ENCODE measurements at regions not wholly inside any gene's neighbourhood (a gene's known extent, or its start where the extent isn't known, plus 50 kb on each side); places are given as distances from the start of the nearest gene placed in this dataset.

- no peak overlapping the region for H3K27ac ChIP-seq
- no peak overlapping the region for H3K4me3 ChIP-seq
Observed at GRCh38 chr2:45130736-45131135, 121.5 kb upstream of the SIX2 start.

GRCh38 chr2:45128580-45128997, 119.3 kb upstream of the SIX2 start:
- Histone ChIP-seq H3K27ac (no peak overlapping the region), H3K4me3 (no peak overlapping the region)

GRCh38 chr2:45127891-45128290, 118.6 kb upstream of the SIX2 start:
- no peak overlapping the region for H3K27ac ChIP-seq
- H3K4me3 ChIP-seq: no peak overlapping the region

GRCh38 chr2:45127321-45127720, 118.1 kb upstream of the SIX2 start:
- Histone ChIP-seq H3K27ac (no peak overlapping the region), H3K4me3 (no peak overlapping the region)

GRCh38 chr2:45125232-45125631, 116.0 kb upstream of the SIX2 start:
- Histone ChIP-seq H3K4me3 (no peak overlapping the region), H3K27ac (no peak overlapping the region)

GRCh38 chr2:45124456-45124855, 115.2 kb upstream of the SIX2 start:
- Histone ChIP-seq H3K27ac (no peak overlapping the region), H3K4me3 (no peak overlapping the region)

GRCh38 chr2:45123521-45124191, 114.4 kb upstream of the SIX2 start:
- Histone ChIP-seq H3K4me3 (no peak overlapping the region), H3K27ac (no peak overlapping the region)

GRCh38 chr2:45123065-45123464, 113.8 kb upstream of the SIX2 start:
- H3K27ac ChIP-seq: no peak overlapping the region
- H3K4me3 ChIP-seq: no peak overlapping the region

GRCh38 chr2:45121236-45121927, 112.1 kb upstream of the SIX2 start:
- H3K27ac ChIP-seq: no peak overlapping the region
- H3K4me3 ChIP-seq: no peak overlapping the region

- Histone ChIP-seq H3K27ac (no peak overlapping the region), H3K4me3 (no peak overlapping the region)
Observed at GRCh38 chr2:45120546-45120945, 111.3 kb upstream of the SIX2 start.

GRCh38 chr2:45119855-45120254, 110.6 kb upstream of the SIX2 start:
- no peak overlapping the region for H3K4me3 ChIP-seq

GRCh38 chr2:45119038-45119437, 109.8 kb upstream of the SIX2 start:
- H3K27ac ChIP-seq: no peak overlapping the region
- no peak overlapping the region for H3K4me3 ChIP-seq

More at GRCh38 chr2:45119855-45120254, 110.6 kb upstream of the SIX2 start:
- H3K27ac ChIP-seq: no peak overlapping the region

- Histone ChIP-seq H3K27ac (no peak overlapping the region), H3K4me3 (no peak overlapping the region)
Observed at GRCh38 chr2:45117383-45117782, 108.1 kb upstream of the SIX2 start.

GRCh38 chr2:45115181-45115580, 105.9 kb upstream of the SIX2 start:
- Histone ChIP-seq H3K27ac (peak overlapping the region in 1 of 21 experiments; percentile 14), H3K4me3 (no peak overlapping the region)

GRCh38 chr2:45114221-45114955, 105.1 kb upstream of the SIX2 start:
- peak overlapping the region in 1 of 21 experiments; percentile 14 for H3K27ac ChIP-seq
- no peak overlapping the region for H3K4me3 ChIP-seq

GRCh38 chr2:45112750-45113149, 103.5 kb upstream of the SIX2 start:
- H3K4me3 ChIP-seq: no peak overlapping the region
- H3K27ac ChIP-seq: no peak overlapping the region

- H3K27ac ChIP-seq: no peak overlapping the region
- no peak overlapping the region for H3K4me3 ChIP-seq
Observed at GRCh38 chr2:45105050-45105582, 95.9 kb upstream of the SIX2 start.

GRCh38 chr2:45104429-45104828, 95.2 kb upstream of the SIX2 start:
- no peak overlapping the region for H3K4me3 ChIP-seq
- no peak overlapping the region for H3K27ac ChIP-seq

- Histone ChIP-seq H3K4me3 (no peak overlapping the region), H3K27ac (no peak overlapping the region)
Observed at GRCh38 chr2:45103351-45104345, 94.4 kb upstream of the SIX2 start.
